Upper lobe of left lung (tissue), 4 donors: ENCODE measurements at regions not wholly inside any gene's neighbourhood (a gene's known extent, or its start where the extent isn't known, plus 50 kb on each side); places are given as distances from the start of the nearest gene placed in this dataset.

Experiments
- POLR2A ChIP-seq, 4 donors: fragments of 450-650 bp; IDR thresholded peaks; one replicate each; pipeline ENCODE4 v1.5.1; 2016 to 2017; ENCODE audit warnings: antibody characterized with exemption in 4 of 4, mild to moderate bottlenecking in 2 of 4
- POLR2AphosphoS5 ChIP-seq, 2 donors: sonication (generic); formaldehyde crosslinking; IDR thresholded peaks; one replicate each; pipeline ENCODE4 v1.5.1; 2017; ENCODE audit warnings: antibody characterized with exemption in 2 of 2
- TF ChIP-seq, protein P1 (sequence below), 6 experiments: fragments of 450-650 bp in 4 of 6; fragments of 200-600 bp in 2 of 6; sonication (generic) in 2 of 6; IDR thresholded peaks; one replicate each; pipeline ENCODE4 v1.5.1; 2016 to 2019; ENCODE audit warnings: antibody characterized with exemption in 6 of 6

DNA sequence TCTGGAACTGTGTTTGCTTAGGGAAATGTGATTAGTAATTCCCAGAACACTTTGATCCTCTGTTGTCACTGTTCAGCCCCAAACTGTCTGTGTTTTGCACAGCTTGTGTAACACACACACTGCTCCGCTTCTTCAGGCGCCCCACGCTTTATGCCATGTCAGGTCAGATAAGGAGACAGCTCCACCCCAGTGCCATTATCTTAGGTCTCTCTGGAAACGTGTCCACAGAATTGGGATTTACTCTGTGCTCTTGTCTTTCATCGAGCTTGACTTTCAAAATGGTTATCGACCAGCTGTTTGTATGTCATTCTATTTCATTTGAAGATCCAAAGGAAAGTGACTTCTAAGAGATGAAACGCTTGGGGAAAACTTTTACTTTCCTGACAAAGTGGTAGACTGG lies 106.4 kb upstream of the SSTR4 start:
- TF ChIP-seq, protein P1, sequence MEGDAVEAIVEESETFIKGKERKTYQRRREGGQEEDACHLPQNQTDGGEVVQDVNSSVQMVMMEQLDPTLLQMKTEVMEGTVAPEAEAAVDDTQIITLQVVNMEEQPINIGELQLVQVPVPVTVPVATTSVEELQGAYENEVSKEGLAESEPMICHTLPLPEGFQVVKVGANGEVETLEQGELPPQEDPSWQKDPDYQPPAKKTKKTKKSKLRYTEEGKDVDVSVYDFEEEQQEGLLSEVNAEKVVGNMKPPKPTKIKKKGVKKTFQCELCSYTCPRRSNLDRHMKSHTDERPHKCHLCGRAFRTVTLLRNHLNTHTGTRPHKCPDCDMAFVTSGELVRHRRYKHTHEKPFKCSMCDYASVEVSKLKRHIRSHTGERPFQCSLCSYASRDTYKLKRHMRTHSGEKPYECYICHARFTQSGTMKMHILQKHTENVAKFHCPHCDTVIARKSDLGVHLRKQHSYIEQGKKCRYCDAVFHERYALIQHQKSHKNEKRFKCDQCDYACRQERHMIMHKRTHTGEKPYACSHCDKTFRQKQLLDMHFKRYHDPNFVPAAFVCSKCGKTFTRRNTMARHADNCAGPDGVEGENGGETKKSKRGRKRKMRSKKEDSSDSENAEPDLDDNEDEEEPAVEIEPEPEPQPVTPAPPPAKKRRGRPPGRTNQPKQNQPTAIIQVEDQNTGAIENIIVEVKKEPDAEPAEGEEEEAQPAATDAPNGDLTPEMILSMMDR (IDR thresholded peaks at IDR 0.05) = no peak
- TF ChIP-seq POLR2A (IDR thresholded peaks at IDR 0.05) (no peak), POLR2AphosphoS5 (IDR thresholded peaks at IDR 0.05) (no peak)
